ENCODE measurements at regions not wholly inside any gene's neighbourhood (a gene's known extent, or its start where the extent isn't known, plus 50 kb on each side); places are given as distances from the start of the nearest gene placed in this dataset.

DNA sequence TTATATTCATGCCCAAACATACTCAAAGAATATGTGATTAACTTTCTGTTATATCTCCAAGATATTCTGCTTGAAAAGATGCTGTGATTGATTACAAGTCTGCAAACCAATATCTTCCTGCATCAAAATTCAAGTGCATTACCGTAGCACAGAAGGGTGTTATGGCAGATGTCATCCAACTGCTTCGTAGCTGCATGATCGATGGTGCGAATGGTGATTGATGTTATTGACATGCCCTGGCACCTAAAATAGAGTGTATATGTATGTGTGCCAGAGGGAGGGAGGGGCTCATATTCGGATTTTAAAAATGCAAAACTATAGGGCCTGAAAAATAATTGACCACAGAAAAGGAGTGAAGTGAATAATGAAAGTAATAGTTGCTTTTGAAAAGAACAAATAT, 882.1 kb upstream of the NUDT12 start:
- Histone ChIP-seq H3K36me3 (ENCODE audit: control insufficient read depth, insufficient read depth, low read length) (no peaks in the 10 kb centered on the region), H3K4me3 (ENCODE audit: low read depth, low read length) (no peak overlapping the region), H3K27me3 (ENCODE audit: control insufficient read depth, insufficient read depth, low read length) (no peaks in the 10 kb centered on the region)
- DNase-seq (ENCODE audit: low read depth) = no peak
- TF ChIP-seq, protein P1, sequence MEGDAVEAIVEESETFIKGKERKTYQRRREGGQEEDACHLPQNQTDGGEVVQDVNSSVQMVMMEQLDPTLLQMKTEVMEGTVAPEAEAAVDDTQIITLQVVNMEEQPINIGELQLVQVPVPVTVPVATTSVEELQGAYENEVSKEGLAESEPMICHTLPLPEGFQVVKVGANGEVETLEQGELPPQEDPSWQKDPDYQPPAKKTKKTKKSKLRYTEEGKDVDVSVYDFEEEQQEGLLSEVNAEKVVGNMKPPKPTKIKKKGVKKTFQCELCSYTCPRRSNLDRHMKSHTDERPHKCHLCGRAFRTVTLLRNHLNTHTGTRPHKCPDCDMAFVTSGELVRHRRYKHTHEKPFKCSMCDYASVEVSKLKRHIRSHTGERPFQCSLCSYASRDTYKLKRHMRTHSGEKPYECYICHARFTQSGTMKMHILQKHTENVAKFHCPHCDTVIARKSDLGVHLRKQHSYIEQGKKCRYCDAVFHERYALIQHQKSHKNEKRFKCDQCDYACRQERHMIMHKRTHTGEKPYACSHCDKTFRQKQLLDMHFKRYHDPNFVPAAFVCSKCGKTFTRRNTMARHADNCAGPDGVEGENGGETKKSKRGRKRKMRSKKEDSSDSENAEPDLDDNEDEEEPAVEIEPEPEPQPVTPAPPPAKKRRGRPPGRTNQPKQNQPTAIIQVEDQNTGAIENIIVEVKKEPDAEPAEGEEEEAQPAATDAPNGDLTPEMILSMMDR (IDR thresholded peaks at IDR 0.05; ENCODE audit: insufficient read depth, low read length, poor library complexity, severe bottlenecking) = no peak

DNA sequence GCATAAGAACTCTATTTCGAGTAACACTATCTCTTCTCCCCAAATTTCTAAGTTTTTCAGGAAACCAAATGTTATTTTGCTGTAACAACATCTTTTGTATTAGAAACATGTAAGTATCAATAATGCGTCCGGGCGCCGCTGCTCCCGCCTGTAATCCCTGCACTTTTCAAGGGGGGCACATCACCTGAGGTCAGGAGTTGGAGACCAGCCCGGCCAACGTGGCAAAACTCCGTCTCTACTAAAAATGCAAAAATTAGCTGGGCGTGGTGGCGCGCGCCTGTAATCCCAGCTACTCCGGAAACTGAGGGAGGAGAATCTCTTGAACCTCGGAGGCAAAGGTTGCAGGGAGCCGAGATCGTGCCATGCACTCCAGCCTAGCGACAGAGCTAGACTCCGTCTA, 881.1 kb upstream of the NUDT12 start:
- no peaks in the 10 kb centered on the region for H3K36me3 ChIP-seq (ENCODE audit: control insufficient read depth, insufficient read depth, low read length)
- TF ChIP-seq, protein P1 (IDR thresholded peaks at IDR 0.05; ENCODE audit: insufficient read depth, low read length, poor library complexity, severe bottlenecking) = no peak
- H3K27me3 ChIP-seq (ENCODE audit: control insufficient read depth, insufficient read depth, low read length) = no peaks in the 10 kb centered on the region
- no peak overlapping the region for H3K4me3 ChIP-seq (ENCODE audit: low read depth, low read length)
- DNase-seq (ENCODE audit: low read depth) = no peak

DNA sequence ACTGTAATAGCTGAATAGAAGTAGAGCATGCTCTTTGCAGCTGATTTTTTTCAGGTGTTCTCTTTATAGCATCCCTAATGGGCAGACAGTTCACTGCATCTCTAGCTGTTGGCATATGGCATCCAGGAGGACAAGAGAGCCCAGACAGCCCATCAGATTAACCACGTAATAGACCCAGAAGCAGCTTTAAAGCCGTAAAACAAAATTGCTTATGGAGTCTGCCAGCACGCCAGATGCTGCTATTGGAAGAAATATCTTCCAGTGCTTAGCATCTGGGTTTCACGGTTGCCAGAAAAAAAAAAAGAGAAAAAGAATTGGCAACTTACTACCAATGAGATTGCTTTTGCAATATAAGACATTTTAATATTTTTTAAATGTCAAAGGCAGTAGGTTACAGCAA, 869.4 kb upstream of the NUDT12 start:
- TF ChIP-seq, protein P1 (IDR thresholded peaks at IDR 0.05; ENCODE audit: insufficient read depth, low read length, poor library complexity, severe bottlenecking) = no peak
- Histone ChIP-seq H3K4me3 (ENCODE audit: low read depth, low read length) (no peak overlapping the region), H3K36me3 (ENCODE audit: control insufficient read depth, insufficient read depth, low read length) (no peaks in the 10 kb centered on the region), H3K27me3 (ENCODE audit: control insufficient read depth, insufficient read depth, low read length) (no peaks in the 10 kb centered on the region)
- DNase-seq (ENCODE audit: low read depth) = no peak

DNA sequence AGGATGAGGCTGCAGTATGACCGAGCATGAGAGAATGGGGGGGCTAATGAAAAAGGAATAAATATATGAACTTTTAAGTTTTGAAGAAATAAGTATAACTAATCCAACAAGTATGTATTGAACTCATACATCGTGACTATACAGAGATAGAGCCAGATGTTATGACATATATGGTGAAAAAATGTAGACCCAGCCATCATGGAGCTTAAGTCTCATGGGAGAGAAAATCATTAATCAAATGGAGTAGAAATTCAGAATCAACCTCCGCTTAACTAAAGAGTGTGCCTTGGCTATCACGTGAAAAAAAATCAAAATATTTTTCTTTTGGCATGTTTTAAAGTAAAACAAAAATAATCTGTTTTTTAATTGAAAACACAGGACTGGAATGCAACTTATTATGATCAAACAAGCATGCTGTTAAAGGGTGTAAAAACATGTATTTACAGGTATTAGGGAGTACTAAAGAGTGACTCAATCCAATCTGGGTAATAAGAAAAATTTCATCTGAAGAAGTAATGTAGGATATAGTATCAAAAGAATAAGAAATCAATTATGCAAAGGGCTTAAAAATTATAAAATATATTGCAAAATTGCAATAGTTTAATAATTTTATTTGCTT, 868.5 kb upstream of the NUDT12 start:
- no peak overlapping the region for H3K4me3 ChIP-seq (ENCODE audit: low read depth, low read length)
- TF ChIP-seq, protein P1 (IDR thresholded peaks at IDR 0.05; ENCODE audit: insufficient read depth, low read length, poor library complexity, severe bottlenecking) = no peak
- H3K27me3 ChIP-seq (ENCODE audit: control insufficient read depth, insufficient read depth, low read length) = no peaks in the 10 kb centered on the region
- no peak for DNase-seq (ENCODE audit: low read depth)
- H3K36me3 ChIP-seq (ENCODE audit: control insufficient read depth, insufficient read depth, low read length) = no peaks in the 10 kb centered on the region

DNA sequence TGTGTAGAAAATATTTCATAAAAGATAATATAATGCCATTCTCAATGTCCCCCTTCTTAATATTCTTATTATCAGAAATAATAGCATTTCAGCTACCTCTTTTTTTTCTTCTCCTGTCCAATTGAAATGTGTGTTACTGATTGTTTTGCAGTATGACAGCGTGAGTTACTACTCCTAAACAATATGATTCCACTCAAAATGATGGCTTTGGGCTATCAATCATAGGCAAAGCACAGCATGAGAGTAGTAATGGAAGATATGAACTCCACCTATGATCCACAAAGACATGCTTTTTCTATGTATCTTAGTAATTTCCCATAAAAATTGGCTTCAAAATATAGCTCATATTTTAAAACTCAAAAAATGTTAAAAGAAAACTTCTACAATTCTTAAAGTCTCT, 867.3 kb upstream of the NUDT12 start:
- Histone ChIP-seq H3K27me3 (ENCODE audit: control insufficient read depth, insufficient read depth, low read length) (no peaks in the 10 kb centered on the region), H3K4me3 (ENCODE audit: low read depth, low read length) (no peak overlapping the region), H3K36me3 (ENCODE audit: control insufficient read depth, insufficient read depth, low read length) (no peaks in the 10 kb centered on the region)
- DNase-seq (ENCODE audit: low read depth) = no peak
- TF ChIP-seq, protein P1 (IDR thresholded peaks at IDR 0.05; ENCODE audit: insufficient read depth, low read length, poor library complexity, severe bottlenecking) = no peak

DNA sequence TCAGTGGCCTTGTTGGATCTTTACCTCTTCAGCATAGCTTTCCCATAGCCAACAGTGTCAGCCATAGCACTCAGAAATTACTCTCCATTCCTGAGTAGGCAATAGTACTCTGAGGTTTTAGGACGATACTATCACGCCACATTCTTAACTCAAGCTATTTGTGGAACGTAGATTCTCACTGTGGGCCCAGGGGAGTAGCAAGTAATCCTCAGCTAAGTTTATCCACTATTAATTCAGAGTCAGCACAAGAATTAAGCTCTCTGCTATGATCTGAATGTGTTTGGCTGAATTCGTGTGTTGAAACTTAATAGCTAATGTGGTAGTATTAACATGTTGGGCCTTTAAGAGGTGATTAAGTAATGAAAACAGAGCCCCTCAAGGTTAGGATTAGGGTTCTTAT, 858.8 kb upstream of the NUDT12 start:
- TF ChIP-seq, protein P1 (IDR thresholded peaks at IDR 0.05; ENCODE audit: insufficient read depth, low read length, poor library complexity, severe bottlenecking) = no peak
- no peaks in the 10 kb centered on the region for H3K27me3 ChIP-seq (ENCODE audit: control insufficient read depth, insufficient read depth, low read length)
- no peaks in the 10 kb centered on the region for H3K36me3 ChIP-seq (ENCODE audit: control insufficient read depth, insufficient read depth, low read length)
- DNase-seq (ENCODE audit: low read depth) = no peak
- no peak overlapping the region for H3K4me3 ChIP-seq (ENCODE audit: low read depth, low read length)
